HepG2 (cell line): ENCODE measurements at regions not wholly inside any gene's neighbourhood (a gene's known extent, or its start where the extent isn't known, plus 50 kb on each side); places are given as distances from the start of the nearest gene placed in this dataset.

Experiments used
- CTCF ChIP-seq: sonication (generic); formaldehyde crosslinking; IDR thresholded peaks from 2 replicates; pipeline ENCODE4 v1.5.0; 2020; ENCODE audit warnings: mild to moderate bottlenecking, missing genetic modification reagents, moderate library complexity
- FOSL2 ChIP-seq: sonication (generic); formaldehyde crosslinking; IDR thresholded peaks from 2 replicates; pipeline ENCODE4 v1.4.0; 2020; ENCODE audit warnings: missing genetic modification reagents
- FOXJ3 ChIP-seq: sonication (generic); formaldehyde crosslinking; IDR thresholded peaks from 2 replicates; pipeline ENCODE4 v1.4.0; 2020; ENCODE audit warnings: missing genetic modification reagents, mild to moderate bottlenecking, borderline replicate concordance
- HNRNPK ChIP-seq: fragments of 200-400 bp; formaldehyde crosslinking; IDR thresholded peaks from 2 replicates; pipeline ENCODE4 v1.6.1; 2018; ENCODE audit warnings: low read length, low read depth, moderate library complexity, mild to moderate bottlenecking; ENCODE audit not compliant: poor library complexity, severe bottlenecking
- RBAK ChIP-seq: sonication (generic); formaldehyde crosslinking; IDR thresholded peaks from 2 replicates; pipeline ENCODE4 v1.5.1; 2020; ENCODE audit warnings: mild to moderate bottlenecking, missing genetic modification reagents
- STAG1 ChIP-seq: sonication (generic); formaldehyde crosslinking; IDR thresholded peaks from 2 replicates; pipeline ENCODE4 v1.4.0; 2020; ENCODE audit warnings: missing genetic modification reagents
- ZNF160 ChIP-seq: sonication (generic); formaldehyde crosslinking; IDR thresholded peaks from 2 replicates; pipeline ENCODE4 v1.8.0; 2022; ENCODE audit warnings: mild to moderate bottlenecking, inconsistent platforms, missing genetic modification reagents
- ZNF382 ChIP-seq: sonication (generic); formaldehyde crosslinking; IDR thresholded peaks from 2 replicates; pipeline ENCODE4 v1.5.0; 2020; ENCODE audit warnings: missing genetic modification reagents, mild to moderate bottlenecking, borderline replicate concordance
- ZNF792 ChIP-seq: IDR thresholded peaks from 2 replicates; pipeline ENCODE4 v1.6.1; 2016
- TF ChIP-seq, protein P1 (sequence below): sonication (generic); formaldehyde crosslinking; IDR thresholded peaks from 2 replicates; pipeline ENCODE4 v1.5.0; 2020; ENCODE audit warnings: mild to moderate bottlenecking, missing genetic modification reagents

GRCh38 chr5:27234916-27235315 is 196.5 kb upstream of the CDH9 start:
- TF ChIP-seq FOSL2 (CRISPR knock-in tag) = no peak
- no peak for TF ChIP-seq HNRNPK
- TF ChIP-seq, protein P1, sequence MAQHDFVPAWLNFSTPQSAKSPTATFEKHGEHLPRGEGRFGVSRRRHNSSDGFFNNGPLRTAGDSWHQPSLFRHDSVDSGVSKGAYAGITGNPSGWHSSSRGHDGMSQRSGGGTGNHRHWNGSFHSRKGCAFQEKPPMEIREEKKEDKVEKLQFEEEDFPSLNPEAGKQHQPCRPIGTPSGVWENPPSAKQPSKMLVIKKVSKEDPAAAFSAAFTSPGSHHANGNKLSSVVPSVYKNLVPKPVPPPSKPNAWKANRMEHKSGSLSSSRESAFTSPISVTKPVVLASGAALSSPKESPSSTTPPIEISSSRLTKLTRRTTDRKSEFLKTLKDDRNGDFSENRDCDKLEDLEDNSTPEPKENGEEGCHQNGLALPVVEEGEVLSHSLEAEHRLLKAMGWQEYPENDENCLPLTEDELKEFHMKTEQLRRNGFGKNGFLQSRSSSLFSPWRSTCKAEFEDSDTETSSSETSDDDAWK (CRISPR knock-in tag) = no peak
- TF ChIP-seq ZNF792 (CRISPR knock-in tag) = no peak
- no peak for TF ChIP-seq ZNF160 (CRISPR knock-in tag)
- TF ChIP-seq ZNF382 = no peak
- no peak for TF ChIP-seq FOXJ3 (CRISPR knock-in tag)
- no peak for TF ChIP-seq STAG1
- TF ChIP-seq RBAK (CRISPR knock-in tag) = no peak
- no peak for TF ChIP-seq CTCF (CRISPR knock-in tag)
